EH (cell line): ENCODE measurements at regions not wholly inside any gene's neighbourhood (a gene's known extent, or its start where the extent isn't known, plus 50 kb on each side); places are given as distances from the start of the nearest gene placed in this dataset.
"Not testable (repeated sequence)": the region's sequence is repeated elsewhere in the genome, so short reads cannot be mapped to it uniquely, and the experiment has no call there.

Source experiments
- DNase-seq: peaks from one replicate; pipeline ENCODE4 v3.0.0-alpha.2; 2015; ENCODE audit warnings: low read depth

GRCh38 chr7:93048136-93048930 lies 69.4 kb downstream of the SAMD9 start:
- peak; percentile 75 for DNase-seq

DNA sequence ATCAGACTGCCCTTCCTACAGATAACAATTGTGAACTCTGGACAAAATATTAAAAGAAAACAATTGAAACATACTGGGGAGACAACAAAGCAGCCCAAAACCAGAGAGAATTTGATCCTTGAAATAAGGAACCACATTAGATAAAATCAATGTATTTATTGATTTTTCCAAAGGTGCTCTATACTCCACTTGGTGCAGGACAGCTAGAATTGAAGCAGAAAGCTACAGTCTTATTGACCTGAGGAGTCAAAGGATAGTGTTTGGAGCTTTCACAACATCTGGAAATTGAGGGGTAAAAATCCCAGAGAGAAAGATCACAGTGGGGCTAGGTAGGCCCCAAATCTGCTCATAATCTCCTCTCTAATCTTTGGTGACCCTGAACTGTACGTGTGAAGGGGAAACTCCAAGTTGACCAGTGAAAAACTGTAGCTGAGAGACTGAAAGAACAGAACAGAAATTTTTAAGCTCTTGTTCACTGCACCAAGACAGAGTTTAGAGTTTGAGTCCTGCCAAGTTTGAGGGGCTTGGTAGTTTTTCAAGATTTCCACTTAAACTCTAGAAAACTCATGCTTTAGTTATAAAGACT lies 70.2 kb downstream of the SAMD9 start:
- DNase-seq = no peak

DNA sequence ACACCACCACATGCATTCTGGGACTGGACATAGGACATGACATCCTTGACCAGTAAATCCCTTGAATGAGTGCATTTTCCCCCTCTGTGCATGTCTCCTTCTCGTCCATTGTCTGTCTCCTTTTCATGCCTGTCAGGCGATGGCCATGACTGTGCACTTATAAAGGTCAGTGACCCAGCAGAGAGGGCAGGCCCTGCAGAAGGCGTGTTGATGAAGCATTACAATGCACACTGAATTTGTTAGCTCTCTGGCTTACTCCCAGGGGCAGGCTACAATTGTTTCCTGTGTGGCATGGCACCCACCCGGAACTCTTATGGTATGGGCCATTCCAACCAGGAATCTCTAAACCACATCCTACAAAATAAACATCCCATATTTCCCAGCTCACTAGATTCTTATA lies 71.1 kb downstream of the SAMD9 start:
- DNase-seq = peak; percentile 18

GRCh38 chr7:93044147-93044810 lies 73.5 kb downstream of the SAMD9 start:
- peak; percentile 93 for DNase-seq

DNA sequence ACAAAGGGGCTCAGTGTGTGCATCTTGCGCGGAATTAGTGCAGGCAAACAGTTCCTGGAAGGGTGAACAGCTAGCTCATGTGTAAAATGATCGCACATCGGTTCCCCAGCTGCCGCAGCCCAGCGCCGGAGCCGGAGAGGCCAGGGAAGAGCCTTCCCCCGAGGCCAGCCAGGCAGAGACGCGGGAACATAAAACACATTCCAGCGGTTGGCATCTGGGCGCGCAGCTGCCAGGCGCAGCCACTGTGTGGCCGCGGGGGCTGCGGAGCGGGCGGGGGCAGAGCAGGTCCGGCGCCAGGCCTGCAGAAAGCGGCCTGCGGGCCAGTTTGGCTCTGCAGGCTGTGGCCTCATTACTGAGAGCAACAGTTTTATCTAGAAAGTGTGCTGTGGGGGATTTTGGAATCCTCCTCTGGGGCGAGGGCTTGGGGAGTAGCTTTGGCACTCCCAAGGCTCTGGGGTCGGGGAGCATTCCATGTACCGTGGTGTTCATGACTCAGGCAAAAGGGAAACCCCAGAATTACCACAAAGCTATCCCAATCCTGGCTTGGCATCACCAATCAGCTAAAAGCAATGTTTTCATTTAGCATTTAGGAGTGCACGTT lies 74.3 kb downstream of the SAMD9 start:
- DNase-seq = peak; percentile 93

DNA sequence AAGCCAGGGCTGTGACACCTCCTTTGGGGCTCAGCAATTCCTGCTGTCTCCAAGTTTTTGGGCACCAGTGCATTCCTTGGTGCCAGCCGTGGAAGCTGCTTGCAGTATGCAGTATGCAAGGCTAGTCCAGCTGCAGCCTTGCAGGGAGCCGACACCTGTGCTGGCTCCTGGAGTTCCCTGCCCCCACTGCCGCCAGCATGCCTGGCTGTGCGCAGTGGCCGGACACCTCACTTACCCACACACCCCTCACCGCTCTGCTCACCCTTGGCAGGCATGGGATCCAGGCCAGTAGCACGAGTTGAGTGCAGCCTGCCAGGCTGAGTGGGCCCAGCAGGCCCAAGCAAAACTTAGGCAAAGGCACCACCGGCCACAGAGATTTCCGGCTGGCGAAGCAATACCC lies 77.4 kb downstream of the SAMD9 start:
- no peak for DNase-seq

DNA sequence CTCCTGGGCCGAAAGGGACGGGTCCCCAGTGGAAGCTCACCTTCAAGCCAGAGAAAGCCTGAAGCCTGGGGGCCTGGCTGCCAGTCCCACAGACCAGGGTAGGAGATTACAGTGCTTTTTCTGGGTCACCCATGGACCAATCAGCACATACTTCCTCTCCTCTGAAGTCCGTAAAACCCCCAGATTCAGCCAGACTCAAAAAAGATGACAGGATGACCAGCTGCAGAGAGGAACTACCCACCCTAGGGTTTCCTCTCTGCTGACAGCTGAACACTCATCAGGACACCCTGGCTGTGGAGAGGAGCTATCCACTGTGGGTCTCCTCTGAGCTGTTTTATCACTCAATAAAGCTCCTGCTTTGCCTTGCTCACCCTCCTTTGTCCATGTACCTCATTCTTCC lies 78.0 kb downstream of the SAMD9 start:
- DNase-seq = no peak

GRCh38 chr7:93039282-93039681 lies 78.5 kb downstream of the SAMD9 start:
- no peak for DNase-seq

- DNase-seq = no peak
These were observed 81.0 kb downstream of the SAMD9 start for GRCh38 chr7:93036807-93037206.

DNA sequence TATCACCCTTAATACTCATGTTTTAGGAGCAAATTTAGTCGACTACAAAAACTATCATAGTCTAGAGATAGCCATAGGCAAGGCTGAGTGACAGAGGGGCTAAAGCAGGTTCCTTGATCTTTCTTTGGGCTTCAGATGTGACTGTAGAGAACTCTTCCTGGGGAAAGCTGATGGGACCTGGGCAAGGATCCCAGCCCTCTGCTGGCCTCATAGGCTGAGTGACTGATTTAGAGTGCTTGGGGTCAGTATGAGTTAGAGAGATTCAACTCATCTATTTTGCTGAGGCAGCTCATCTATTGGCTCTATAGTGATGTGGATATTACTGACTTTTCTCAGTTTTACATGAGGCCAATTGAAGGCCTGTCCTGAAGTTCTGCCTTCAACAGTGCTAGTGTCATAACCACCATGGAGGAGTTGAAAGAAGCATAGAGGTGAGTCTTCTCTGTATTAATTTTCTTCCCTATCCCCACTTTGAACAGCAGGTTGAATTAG lies 81.6 kb downstream of the SAMD9 start:
- DNase-seq = no peak

DNA sequence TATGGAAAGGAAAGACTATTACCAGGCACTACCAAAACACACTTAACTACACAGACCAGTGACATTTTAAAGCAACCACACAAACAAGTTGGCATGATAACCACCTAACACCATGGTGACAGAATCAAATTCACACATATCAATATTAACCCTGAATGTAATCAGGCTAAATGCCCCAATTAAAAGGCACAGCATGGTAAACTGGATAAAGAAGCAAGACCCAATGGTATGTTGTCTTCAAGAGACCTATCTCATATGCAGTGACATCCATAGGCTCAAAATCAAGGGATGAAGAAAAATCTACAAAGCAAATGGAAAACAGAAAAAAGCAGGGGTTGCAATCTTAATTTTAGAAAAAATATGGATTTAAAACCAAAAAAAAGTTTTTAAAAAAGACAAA lies 86.0 kb downstream of the SAMD9 start:
- DNase-seq = no peak

DNA sequence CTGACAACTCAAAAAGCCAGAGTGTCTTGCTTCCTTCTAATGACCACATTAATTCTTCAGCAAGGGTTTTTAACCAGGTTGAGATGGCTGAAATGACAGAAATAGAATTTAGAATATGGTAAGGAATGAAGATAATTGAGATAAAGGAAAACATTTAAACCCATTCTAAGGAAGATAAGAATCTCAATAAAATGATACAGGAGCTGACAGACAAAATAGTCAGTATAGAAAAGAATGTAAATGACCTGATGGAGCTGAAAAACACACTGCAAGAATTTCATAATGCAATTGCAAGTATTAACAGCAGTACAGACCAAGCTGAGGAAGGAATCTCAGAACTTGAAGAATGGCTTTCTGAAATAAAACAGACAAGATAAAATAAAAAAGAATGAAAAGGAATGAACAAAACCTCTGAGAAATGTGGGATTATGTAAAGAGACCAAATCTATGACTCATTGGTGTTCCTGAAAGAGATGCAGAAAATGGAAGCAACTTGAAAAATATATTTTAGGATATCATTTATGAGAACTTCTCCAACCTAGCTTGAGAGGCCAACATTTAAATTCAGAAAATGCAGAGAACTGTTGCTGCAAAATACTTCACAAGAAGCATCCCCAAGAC lies 87.1 kb downstream of the SAMD9 start:
- peak; percentile 85 for DNase-seq

- DNase-seq = no peak
These were observed 88.7 kb downstream of the SAMD9 start for GRCh38 chr7:93029056-93029455.

GRCh38 chr7:93028610-93029009 lies 89.2 kb downstream of the SAMD9 start:
- DNase-seq = no peak

DNA sequence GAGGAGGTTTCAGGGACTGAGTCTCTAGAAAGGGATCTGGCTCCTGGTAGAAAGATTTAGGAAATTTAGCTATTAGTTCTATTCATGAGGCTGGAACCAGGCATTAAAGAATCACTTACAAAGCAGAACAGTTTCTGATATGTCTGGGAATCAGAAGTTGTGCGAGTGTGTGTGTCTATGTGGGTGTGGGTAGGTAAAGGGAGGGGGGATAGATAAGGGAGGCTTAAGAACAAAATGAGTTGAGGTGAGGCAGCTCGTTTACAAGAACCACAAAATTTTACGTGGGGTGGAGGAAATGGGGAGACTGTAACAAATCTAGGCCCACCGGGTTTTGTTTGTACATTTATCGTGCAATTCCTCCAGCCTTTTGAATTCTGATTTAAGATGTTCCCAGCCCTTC lies 90.7 kb downstream of the SAMD9 start:
- no peak for DNase-seq

DNA sequence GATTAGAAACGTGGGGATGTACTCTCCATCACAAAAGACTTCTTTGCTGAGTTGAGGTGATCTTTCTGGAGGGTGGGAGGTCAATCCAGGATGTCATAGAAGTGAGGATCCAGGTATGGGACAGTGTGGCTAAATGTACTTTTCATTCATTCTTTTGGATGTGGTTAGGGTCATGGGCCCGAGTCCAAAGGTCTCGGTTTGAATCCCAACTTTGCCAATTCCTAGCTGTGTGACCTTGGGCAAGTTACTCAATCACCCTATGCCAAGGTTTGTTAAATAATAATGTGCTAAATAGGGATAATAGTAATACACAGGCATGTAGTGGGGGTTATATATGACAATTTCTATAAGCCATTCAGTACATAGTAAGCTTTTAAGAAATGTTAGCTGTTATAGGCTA lies 91.4 kb downstream of the SAMD9 start:
- DNase-seq = no peak

GRCh38 chr7:93025389-93025788 lies 92.4 kb downstream of the SAMD9 start:
- no peak for DNase-seq

DNA sequence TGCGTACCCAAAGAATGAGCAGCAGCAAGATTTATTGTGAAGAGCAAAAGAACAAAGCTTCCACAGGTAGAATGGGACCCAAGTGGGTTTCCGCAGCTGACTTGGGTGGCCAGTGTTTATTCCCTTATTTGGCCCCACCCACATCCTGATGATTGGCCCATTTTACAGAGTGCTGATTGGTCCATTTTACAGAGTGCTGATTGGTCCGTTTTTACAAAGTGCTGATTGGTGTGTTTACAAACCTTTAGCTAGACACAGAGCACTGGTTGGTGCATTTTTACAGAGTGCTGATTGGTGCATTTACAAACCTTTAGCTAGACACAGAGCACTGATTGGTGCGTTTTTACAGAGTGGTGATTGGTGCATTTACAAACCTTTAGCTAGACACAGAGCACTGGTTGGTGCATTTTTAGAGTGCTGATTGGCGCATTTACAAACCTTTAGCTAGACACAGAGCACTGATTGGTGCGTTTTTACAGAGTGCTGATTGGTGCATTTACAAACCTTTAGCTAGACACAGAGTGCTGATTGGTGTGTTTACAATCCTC lies 94.8 kb downstream of the SAMD9 start:
- DNase-seq = not testable (repeated sequence)

GRCh38 chr7:93021748-93022147 lies 96.0 kb downstream of the SAMD9 start:
- no peak for DNase-seq

- peak; percentile 79 for DNase-seq
These were observed 99.1 kb downstream of the SAMD9 start for GRCh38 chr7:93018716-93019115.

DNA sequence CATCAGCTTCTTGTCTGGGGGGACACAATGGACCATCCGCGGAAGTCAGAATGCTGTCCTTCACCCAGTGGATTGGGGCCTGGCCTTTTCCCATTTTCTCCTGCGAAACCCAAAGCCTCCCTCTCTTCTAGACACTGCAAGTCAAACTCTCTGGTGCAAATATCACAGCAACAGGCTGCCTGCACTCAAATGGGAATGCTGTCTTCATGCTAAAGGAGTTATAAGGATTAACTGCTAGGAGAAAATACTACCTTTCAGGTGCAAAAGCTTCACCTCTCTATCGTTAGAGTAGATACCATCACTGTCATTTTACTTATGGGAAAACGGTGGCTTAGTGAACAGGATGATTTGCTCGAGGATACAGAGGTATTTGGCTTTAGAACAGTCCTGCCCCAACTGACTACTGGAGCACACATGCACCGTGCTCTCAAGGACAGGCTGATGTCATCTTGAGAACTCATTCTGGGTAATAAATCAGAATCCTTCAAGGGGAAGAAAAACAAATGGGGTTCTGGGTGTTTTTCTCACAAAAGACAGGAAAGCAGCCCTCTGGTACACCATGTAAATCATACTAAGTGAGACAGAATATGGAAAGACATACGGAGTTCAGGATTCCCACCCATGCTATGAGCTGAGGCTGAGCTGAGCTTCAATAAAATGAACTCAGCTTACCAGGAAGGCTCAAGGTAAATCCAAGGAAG lies 100.9 kb downstream of the SAMD9 start:
- peak; percentile 65 for DNase-seq
